WTC11 (cell line): ENCODE measurements at regions not wholly inside any gene's neighbourhood (a gene's known extent, or its start where the extent isn't known, plus 50 kb on each side); places are given as distances from the start of the nearest gene placed in this dataset.
"Not testable (repeated sequence)": the region's sequence is repeated elsewhere in the genome, so short reads cannot be mapped to it uniquely, and the experiment has no call there.

Experiments used
- ATAC-seq: fragments of 200-7000 bp; cut with Tn5 transposase; 2 replicates; pipeline ENCODE4 v1.10.0; 2021; ENCODE audit warnings: mild to moderate bottlenecking, moderate library complexity
- CTCF ChIA-PET: fragments of 300-600 bp; sonication (Branson Sonifier 250); formaldehyde crosslinking; loops from one replicate; lab custom pipeline; 2021; ENCODE audit warnings: antibody characterized with exemption; lab: Charles Lee
- POLR2A ChIA-PET: fragments of 350-600 bp; sonication (Branson Sonifier 250); formaldehyde crosslinking; loops from one replicate; lab custom pipeline; 2021; ENCODE audit warnings: antibody characterized with exemption; lab: Charles Lee
- DNase-seq: peaks from one replicate; pipeline ENCODE4 v3.0.0; 2021; ENCODE audit warnings: low spot score
- H3K27ac Mint-ChIP-seq: 2 replicates; pipeline ENCODE4 v1.8.0; 2021; ENCODE audit warnings: mixed read lengths
- H3K27me3 Mint-ChIP-seq: 2 replicates; pipeline ENCODE4 v1.8.0; 2021; ENCODE audit warnings: low read depth, mild to moderate bottlenecking, moderate library complexity, mixed read lengths
- H3K36me3 Mint-ChIP-seq: 2 replicates; pipeline ENCODE4 v1.8.0; 2021; ENCODE audit warnings: mixed read lengths
- H3K4me1 Mint-ChIP-seq: 2 replicates; pipeline ENCODE4 v1.8.0; 2022; ENCODE audit warnings: mixed read lengths
- H3K4me3 Mint-ChIP-seq: 2 replicates; pipeline ENCODE4 v1.8.0; 2021; ENCODE audit warnings: mild to moderate bottlenecking, moderate library complexity, mixed read lengths
- H3K9me3 Mint-ChIP-seq: 2 replicates; pipeline ENCODE4 v1.8.0; 2021; ENCODE audit warnings: mixed read lengths
- AR ChIP-seq: fragments of 250-450 bp; sonication (Bioruptor Pico); IDR thresholded peaks from 2 replicates; pipeline ENCODE4 v1.9.0; 2021; ENCODE audit warnings: mild to moderate bottlenecking
- ATF1 ChIP-seq: sonication (generic); formaldehyde crosslinking; IDR thresholded peaks from 2 replicates; pipeline ENCODE4 v1.8.1; 2023; ENCODE audit warnings: mild to moderate bottlenecking, moderate library complexity, missing genetic modification reagents
- CDX4 ChIP-seq: fragments of 250-450 bp; sonication (Bioruptor Pico); IDR thresholded peaks from 2 replicates; pipeline ENCODE4 v1.9.0; 2021; ENCODE audit warnings: moderate library complexity, mild to moderate bottlenecking, inconsistent platforms, borderline replicate concordance
- ESRRA ChIP-seq: sonication (generic); formaldehyde crosslinking; IDR thresholded peaks from 2 replicates; pipeline ENCODE4 v1.8.1; 2022; ENCODE audit warnings: mild to moderate bottlenecking, missing genetic modification reagents, borderline replicate concordance
- FOXJ3 ChIP-seq: sonication (generic); formaldehyde crosslinking; IDR thresholded peaks from 2 replicates; pipeline ENCODE4 v1.9.0; 2021; ENCODE audit warnings: missing genetic modification reagents, mild to moderate bottlenecking, borderline replicate concordance
- GABPB1 ChIP-seq: sonication (generic); formaldehyde crosslinking; IDR thresholded peaks from 2 replicates; pipeline ENCODE4 v1.8.1; 2023; ENCODE audit warnings: mild to moderate bottlenecking, missing genetic modification reagents
- GRHL2 ChIP-seq: fragments of 250-450 bp; sonication (Bioruptor Pico); IDR thresholded peaks from 2 replicates; pipeline ENCODE4 v1.8.0; 2022; ENCODE audit warnings: mild to moderate bottlenecking, moderate library complexity; ENCODE audit not compliant: insufficient replicate concordance, severe bottlenecking
- HMGA2 ChIP-seq: fragments of 250-450 bp; sonication (Bioruptor Pico); IDR thresholded peaks from 2 replicates; pipeline ENCODE4 v1.4.0; 2021; ENCODE audit warnings: mild to moderate bottlenecking, moderate library complexity
- JAZF1 ChIP-seq: fragments of 250-450 bp; sonication (Bioruptor Pico); IDR thresholded peaks from 2 replicates; pipeline ENCODE4 v1.9.0; 2021; ENCODE audit warnings: moderate library complexity, mild to moderate bottlenecking, inconsistent platforms
- JUN ChIP-seq: sonication (generic); formaldehyde crosslinking; IDR thresholded peaks from 2 replicates; pipeline ENCODE4 v1.8.0; 2023; ENCODE audit warnings: mild to moderate bottlenecking, missing genetic modification reagents
- NR3C1 ChIP-seq: sonication (generic); formaldehyde crosslinking; conservative IDR thresholded peaks from 2 replicates; pipeline ENCODE4 v1.8.1; 2023; ENCODE audit warnings: low read depth, mild to moderate bottlenecking, missing genetic modification reagents
- RELA ChIP-seq: sonication (generic); formaldehyde crosslinking; IDR thresholded peaks from 2 replicates; pipeline ENCODE4 v1.8.1; 2022; ENCODE audit warnings: missing genetic modification reagents, mild to moderate bottlenecking, borderline replicate concordance
- SMAD4 ChIP-seq: sonication (generic); formaldehyde crosslinking; IDR thresholded peaks from 2 replicates; pipeline ENCODE4 v1.8.0; 2022; ENCODE audit warnings: mild to moderate bottlenecking, missing genetic modification reagents
- USF1 ChIP-seq: sonication (generic); formaldehyde crosslinking; IDR thresholded peaks from 2 replicates; pipeline ENCODE4 v1.8.0; 2022; ENCODE audit warnings: mild to moderate bottlenecking, missing genetic modification reagents
- ZNF121 ChIP-seq: sonication (generic); formaldehyde crosslinking; IDR thresholded peaks from 2 replicates; pipeline ENCODE4 v1.8.0; 2023; ENCODE audit warnings: missing genetic modification reagents
- ZNF281 ChIP-seq: sonication (generic); formaldehyde crosslinking; IDR thresholded peaks from 2 replicates; pipeline ENCODE4 v1.8.0; 2023; ENCODE audit warnings: mild to moderate bottlenecking, missing genetic modification reagents
- ZNF423 ChIP-seq: fragments of 250-450 bp; sonication (Bioruptor Pico); IDR thresholded peaks from 2 replicates; pipeline ENCODE4 v2.1.2; 2022; ENCODE audit warnings: mild to moderate bottlenecking, moderate library complexity
- ZNF512 ChIP-seq: sonication (generic); formaldehyde crosslinking; IDR thresholded peaks from 2 replicates; pipeline ENCODE4 v1.8.1; 2022; ENCODE audit warnings: missing genetic modification reagents, borderline replicate concordance

- H3K27me3 Mint-ChIP-seq, result no peaks in the 10 kb centered on the region
- no peaks in the 10 kb centered on the region for H3K36me3 Mint-ChIP-seq
- no peak for ATAC-seq
- no peaks in the 10 kb centered on the region for H3K9me3 Mint-ChIP-seq
- no peak for DNase-seq
- CTCF ChIA-PET, result no interaction called here
- POLR2A ChIA-PET, result no interaction called here
- H3K4me1 Mint-ChIP-seq, result no peaks in the 10 kb centered on the region
- TF ChIP-seq GABPB1 (CRISPR knock-in tag), result peak; percentile 94
- no peak for TF ChIP-seq CDX4
- TF ChIP-seq, all 79 proteins: peak for 1
- Mint-ChIP-seq H3K27ac (peak overlapping the region; percentile 38), H3K4me3 (no peak overlapping the region)
These were observed 77.8 kb downstream of the LHX9 start for GRCh38 chr1:197994907-197995407.

GRCh38 chr1:197995408-197996258, 78.5 kb downstream of the LHX9 start:
- Mint-ChIP-seq H3K27ac (no peak overlapping the region), H3K9me3 (no peaks in the 10 kb centered on the region), H3K27me3 (no peaks in the 10 kb centered on the region), H3K4me3 (no peak overlapping the region), H3K4me1 (no peaks in the 10 kb centered on the region), H3K36me3 (no peaks in the 10 kb centered on the region)
- ATAC-seq (no peak), DNase-seq (no peak)
- ChIA-PET CTCF (no interaction called here), POLR2A (no interaction called here)
- TF ChIP-seq NR3C1, result no peak
- no peak for TF ChIP-seq ZNF423 (CRISPR knock-in tag)
- no peak for TF ChIP-seq JUN
- TF ChIP-seq ZNF512 (CRISPR knock-in tag), result no peak
- no peak for TF ChIP-seq RELA (CRISPR knock-in tag)
- TF ChIP-seq HMGA2, result no peak
- no peak for TF ChIP-seq ESRRA (CRISPR knock-in tag)
- TF ChIP-seq ATF1 (CRISPR knock-in tag), result no peak

- CTCF ChIA-PET, DNase-seq, H3K36me3 Mint-ChIP-seq, H3K9me3 Mint-ChIP-seq, ATAC-seq, H3K4me3 Mint-ChIP-seq, H3K27ac Mint-ChIP-seq, H3K4me1 Mint-ChIP-seq, H3K27me3 Mint-ChIP-seq, POLR2A ChIA-PET: not testable (repeated sequence)
These were observed 79.0 kb downstream of the LHX9 start for GRCh38 chr1:197996259-197996512.

GRCh38 chr1:197998110-197998509, 80.9 kb downstream of the LHX9 start:
- H3K27ac Mint-ChIP-seq, result no peak overlapping the region
- POLR2A ChIA-PET, result no interaction called here
- H3K36me3 Mint-ChIP-seq, result no peaks in the 10 kb centered on the region
- no peak overlapping the region for H3K4me3 Mint-ChIP-seq
- H3K27me3 Mint-ChIP-seq, result no peaks in the 10 kb centered on the region
- H3K9me3 Mint-ChIP-seq, result no peaks in the 10 kb centered on the region
- CTCF ChIA-PET, result interaction anchor here (0.6 to 1.4 kb wide), 7 partner anchors 10 to 477 kb away, joined by 3 to 5 read pairs (median 3); no protein-coding TSS in a partner anchor
- H3K4me1 Mint-ChIP-seq, result no peaks in the 10 kb centered on the region
- ATAC-seq, result peak; percentile 76
- peak; percentile 20 for DNase-seq
- TF ChIP-seq ZNF281 (CRISPR knock-in tag) (no peak), ZNF423 (CRISPR knock-in tag) (no peak), FOXJ3 (CRISPR knock-in tag) (no peak), SMAD4 (CRISPR knock-in tag) (no peak), HMGA2 (no peak), GRHL2 (CRISPR knock-in tag) (no peak), JAZF1 (CRISPR knock-in tag) (no peak), ZNF512 (CRISPR knock-in tag) (no peak), AR (CRISPR knock-in tag) (no peak), USF1 (CRISPR knock-in tag) (no peak), ZNF121 (CRISPR knock-in tag) (no peak)
